GM20000 (cell line): ENCODE measurements at regions not wholly inside any gene's neighbourhood (a gene's known extent, or its start where the extent isn't known, plus 50 kb on each side); places are given as distances from the start of the nearest gene placed in this dataset.
A peak's percentile ranks its signal among the peaks of the same experiment; 100 is the strongest.

ENCODE experiments used
- DNase-seq: peaks from one replicate; pipeline ENCODE4 v3.0.0; 2012; ENCODE audit warnings: low spot score
- TF ChIP-seq, protein P1 (sequence below): IDR thresholded peaks from 2 replicates; pipeline ENCODE4 v1.5.1; 2012; ENCODE audit warnings: mild to moderate bottlenecking, control low read depth; ENCODE audit errors: extremely low read depth, missing control alignments

DNA sequence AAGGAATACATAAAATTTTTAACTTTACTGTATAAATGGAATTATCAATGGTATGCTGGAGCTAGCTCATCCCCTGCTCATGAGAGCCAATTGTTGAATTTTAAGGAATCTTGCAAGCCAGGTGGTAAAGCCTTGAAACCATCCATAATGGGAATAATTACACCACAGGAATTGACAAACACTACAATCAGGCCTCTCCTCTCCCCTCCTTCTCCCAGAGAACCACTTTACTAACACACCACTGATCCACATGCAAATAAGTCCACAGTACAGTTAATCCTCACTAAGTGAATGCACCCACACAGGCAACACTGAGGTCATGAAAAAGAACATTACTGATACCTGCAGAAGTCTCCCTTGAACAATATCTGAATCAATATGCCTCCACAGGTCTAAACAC is 140.5 kb downstream of the KLF12 start:
- DNase-seq = no peak
- TF ChIP-seq, protein P1, sequence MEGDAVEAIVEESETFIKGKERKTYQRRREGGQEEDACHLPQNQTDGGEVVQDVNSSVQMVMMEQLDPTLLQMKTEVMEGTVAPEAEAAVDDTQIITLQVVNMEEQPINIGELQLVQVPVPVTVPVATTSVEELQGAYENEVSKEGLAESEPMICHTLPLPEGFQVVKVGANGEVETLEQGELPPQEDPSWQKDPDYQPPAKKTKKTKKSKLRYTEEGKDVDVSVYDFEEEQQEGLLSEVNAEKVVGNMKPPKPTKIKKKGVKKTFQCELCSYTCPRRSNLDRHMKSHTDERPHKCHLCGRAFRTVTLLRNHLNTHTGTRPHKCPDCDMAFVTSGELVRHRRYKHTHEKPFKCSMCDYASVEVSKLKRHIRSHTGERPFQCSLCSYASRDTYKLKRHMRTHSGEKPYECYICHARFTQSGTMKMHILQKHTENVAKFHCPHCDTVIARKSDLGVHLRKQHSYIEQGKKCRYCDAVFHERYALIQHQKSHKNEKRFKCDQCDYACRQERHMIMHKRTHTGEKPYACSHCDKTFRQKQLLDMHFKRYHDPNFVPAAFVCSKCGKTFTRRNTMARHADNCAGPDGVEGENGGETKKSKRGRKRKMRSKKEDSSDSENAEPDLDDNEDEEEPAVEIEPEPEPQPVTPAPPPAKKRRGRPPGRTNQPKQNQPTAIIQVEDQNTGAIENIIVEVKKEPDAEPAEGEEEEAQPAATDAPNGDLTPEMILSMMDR = no peak

DNA sequence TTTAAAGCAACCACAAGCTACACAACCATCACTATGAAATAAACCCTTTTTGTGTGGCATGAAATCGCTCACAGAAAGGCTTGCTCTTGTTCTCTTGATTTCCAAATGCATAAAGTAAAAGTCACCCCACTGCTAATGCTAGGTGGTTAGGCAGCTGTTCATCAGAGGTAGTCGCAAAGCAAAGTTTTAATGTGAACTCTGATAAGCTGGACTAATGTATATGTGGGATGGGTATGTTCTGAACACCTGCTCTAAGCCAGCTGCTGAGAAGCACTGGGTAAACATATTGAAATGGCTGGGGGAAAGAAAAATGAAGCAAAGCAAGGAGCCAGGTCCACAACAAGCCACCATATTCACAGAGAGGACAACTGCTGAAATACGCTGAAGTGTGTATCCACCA is 142.3 kb downstream of the KLF12 start:
- TF ChIP-seq, protein P1 = no peak
- no peak for DNase-seq

DNA sequence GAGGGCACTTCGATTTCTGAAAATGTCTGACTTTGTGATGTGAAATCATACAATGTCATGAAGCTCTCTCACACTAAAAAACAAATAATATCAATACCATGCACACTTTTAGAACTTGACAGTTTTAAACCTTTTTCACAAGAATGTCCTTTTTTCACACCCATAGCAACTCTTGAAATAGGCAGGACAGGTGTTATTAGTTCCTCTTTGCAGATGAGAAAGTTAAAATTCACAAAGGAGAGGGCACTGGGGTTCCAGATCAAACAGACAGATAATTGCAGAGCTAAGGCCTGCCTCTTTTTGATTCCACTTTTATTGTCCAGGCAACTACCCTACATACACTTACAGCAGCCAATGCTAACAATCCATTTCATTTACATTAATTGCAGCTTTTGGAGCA is 142.8 kb downstream of the KLF12 start:
- DNase-seq = peak; percentile 10
- TF ChIP-seq, protein P1 = no peak

DNA sequence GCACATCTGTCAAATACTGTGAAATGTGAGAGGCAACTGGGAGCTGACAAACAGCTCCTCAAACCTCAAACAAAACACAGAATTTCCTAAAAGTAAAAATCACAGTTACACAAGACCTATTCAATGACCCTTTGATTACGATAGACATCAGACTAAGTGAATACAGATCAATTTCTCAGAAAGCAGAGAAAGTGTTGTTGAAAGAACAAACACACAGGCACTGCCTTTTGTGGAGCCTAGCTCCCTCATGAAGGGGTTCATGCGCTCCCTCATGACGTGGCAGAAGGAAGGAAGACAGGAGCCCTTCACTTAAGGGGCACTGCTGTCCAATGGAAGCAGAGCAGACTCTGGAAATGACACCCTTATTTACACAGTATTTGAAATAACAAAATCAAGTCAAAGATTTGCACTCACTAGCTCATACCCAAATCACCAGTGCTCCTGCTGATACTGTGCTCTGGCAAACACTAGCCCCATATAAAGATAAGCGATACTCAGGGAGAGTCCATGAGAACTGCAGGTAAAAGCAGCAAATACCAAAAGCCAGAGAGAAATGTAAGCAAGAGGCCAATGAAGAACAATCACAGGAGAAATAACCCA is 144.9 kb downstream of the KLF12 start:
- TF ChIP-seq, protein P1 = no peak

DNA sequence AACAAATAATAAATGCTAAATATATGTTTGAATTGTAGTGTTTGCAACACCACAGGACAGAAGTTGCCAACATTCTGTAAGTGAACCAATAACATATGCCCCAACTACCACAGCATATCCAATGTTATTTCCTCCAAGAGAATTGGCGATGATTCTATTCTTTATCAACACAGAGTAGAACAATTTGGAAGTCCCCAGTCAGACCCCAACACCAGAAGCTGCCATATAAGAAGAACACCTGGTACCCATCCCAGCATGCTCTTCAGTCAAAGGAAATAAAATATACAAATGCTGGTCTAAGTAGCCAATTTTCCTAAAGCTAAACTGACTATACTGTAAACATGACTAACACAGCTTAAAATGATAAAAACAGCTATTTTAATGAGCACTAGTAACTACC is 145.7 kb downstream of the KLF12 start:
- TF ChIP-seq, protein P1 = no peak
- DNase-seq = no peak

More for the DNA sequence above, 144.9 kb downstream of the KLF12 start:
- DNase-seq = no peak

DNA sequence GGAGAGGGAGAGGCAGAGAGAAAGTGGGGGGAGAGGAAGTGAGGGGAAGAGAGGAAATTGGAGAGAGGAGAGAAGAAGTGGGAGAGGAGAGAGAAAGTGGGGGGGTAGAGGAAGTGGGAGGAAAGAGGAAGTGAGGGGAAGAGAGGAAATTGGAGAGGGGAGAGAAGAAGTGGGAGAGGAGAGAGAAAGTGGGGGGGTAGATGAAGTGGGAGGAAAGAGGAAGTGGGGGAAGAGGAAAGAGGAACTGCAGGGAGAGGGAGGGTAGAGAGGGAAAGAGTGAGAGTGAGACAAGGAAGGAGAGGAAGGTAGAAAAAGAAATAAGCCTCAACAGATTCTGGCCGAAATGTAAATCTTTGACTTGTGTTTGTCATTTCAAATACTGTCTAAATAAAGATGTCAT is 146.6 kb downstream of the KLF12 start:
- TF ChIP-seq, protein P1 = no peak
- DNase-seq = no peak

DNA sequence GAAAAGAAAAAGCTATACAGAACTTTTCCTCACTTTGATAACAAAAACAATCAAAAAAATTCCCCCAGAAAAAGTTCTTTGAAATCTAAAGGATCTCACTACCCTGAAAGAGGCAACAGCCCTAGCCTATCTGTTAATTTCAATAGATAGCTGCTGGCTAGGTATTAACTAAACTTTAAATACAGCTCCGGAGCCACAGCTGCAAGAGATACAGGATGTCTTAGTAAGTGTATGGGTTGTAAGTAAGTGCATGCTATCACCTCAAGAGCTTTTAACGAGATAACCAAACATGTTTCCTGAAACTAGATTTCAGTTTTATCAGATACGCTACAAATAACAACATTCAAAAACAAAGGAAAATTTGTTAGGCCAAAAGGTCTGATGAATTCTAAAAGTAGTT is 148.4 kb downstream of the KLF12 start:
- DNase-seq = no peak
- TF ChIP-seq, protein P1 = no peak
